GM12801 (cell line): ENCODE measurements at regions not wholly inside any gene's neighbourhood (a gene's known extent, or its start where the extent isn't known, plus 50 kb on each side); places are given as distances from the start of the nearest gene placed in this dataset.

Experiments
- TF ChIP-seq, protein P1 (sequence below): IDR thresholded peaks from one replicate; pipeline ENCODE4 v1.5.1; 2011; ENCODE audit warnings: control low read depth; ENCODE audit not compliant: insufficient read length; ENCODE audit errors: extremely low read depth

DNA sequence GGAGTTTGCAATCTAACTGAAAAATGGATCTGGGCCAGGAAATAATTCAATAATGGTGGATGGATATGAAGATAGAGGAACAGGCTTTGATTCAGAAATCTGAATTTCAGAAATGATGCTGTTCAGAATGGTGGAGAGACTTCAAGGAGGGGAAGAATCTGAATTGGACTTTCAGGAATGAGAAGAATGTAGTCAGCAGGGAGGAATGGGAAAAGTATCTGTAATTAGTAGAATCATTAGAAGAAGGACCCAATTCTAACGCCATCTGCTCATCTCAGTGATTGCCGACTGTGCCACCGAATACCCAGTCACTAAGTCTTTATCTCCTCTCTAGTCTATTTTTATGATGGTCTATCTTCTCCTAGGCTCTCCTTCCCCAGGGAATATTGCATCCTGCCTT lies 363.2 kb downstream of the GALC start:
- TF ChIP-seq, protein P1, sequence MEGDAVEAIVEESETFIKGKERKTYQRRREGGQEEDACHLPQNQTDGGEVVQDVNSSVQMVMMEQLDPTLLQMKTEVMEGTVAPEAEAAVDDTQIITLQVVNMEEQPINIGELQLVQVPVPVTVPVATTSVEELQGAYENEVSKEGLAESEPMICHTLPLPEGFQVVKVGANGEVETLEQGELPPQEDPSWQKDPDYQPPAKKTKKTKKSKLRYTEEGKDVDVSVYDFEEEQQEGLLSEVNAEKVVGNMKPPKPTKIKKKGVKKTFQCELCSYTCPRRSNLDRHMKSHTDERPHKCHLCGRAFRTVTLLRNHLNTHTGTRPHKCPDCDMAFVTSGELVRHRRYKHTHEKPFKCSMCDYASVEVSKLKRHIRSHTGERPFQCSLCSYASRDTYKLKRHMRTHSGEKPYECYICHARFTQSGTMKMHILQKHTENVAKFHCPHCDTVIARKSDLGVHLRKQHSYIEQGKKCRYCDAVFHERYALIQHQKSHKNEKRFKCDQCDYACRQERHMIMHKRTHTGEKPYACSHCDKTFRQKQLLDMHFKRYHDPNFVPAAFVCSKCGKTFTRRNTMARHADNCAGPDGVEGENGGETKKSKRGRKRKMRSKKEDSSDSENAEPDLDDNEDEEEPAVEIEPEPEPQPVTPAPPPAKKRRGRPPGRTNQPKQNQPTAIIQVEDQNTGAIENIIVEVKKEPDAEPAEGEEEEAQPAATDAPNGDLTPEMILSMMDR: no peak

DNA sequence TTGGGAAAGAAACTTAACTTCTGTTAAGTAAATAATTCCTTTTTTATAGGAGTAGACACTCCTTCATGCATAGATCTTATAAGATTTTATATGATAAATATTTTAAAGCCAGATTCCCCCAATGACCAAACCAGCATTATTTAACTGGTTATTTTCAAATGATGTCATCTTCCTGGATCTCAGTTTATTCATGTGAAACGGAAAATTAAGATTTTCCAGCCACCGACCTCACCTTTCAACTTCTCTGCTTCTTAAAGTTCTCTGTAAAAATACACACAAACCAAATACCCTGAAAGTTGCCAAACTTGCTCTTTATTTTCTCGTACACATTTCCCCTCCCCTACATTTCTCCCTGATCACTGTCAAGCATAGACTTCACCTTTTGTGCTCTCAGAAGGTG lies 364.2 kb downstream of the GALC start:
- TF ChIP-seq, protein P1: no peak

DNA sequence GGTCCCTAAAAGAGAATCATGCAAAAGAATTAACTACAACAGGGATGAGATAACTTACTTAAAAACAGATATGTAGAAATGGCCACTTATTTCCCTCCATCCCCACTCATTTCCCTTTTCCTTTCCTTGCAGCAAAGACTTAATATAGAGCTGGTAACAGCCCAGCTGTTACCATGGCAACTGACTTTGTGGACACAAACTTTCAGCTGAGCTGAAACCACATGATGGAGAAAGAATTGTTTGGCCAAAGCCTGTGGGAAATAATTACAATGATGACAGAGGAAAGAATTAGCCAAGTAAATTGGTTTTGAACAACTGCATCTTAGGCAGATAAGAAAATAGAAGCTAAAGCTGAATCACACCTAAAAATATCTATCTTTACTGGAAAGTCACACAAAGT lies 364.9 kb downstream of the GALC start:
- TF ChIP-seq, protein P1: no peak

DNA sequence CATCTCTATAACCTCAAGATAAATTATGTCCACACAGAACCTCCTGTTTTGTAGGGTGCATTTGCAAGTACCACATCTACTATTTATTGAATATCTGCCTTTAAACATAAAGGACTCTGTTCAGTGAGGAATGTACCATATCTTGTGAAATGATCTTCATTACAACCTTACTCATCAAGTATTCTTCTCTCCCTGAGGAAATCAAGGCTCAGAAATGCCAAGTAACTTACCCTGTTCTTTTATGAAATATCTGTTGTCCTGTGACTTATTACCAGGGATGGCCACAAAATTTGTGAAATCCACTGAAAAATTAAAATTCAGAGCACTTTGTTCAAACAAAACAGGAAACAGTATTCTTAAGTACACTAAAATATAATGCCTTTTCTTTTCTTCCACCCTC lies 366.7 kb downstream of the GALC start:
- TF ChIP-seq, protein P1: no peak

DNA sequence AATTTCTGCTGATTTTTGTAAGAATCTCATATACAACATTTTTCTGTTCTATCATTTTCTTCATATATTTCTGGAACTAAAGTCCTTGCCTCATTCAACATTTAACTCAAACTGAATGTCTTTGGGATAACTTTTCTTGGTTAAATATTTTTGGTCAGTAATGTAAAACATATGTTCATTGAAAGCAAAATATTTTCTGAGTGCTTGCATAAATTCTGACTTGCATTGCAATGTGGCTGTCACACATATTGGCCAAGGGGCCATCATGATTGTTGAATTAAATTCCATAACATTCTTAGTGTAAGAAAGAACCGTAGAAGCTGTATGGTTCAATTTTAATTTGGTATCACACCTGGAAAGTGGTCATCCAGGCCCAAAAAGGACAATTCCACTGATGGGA lies 369.4 kb downstream of the GALC start:
- TF ChIP-seq, protein P1: no peak

DNA sequence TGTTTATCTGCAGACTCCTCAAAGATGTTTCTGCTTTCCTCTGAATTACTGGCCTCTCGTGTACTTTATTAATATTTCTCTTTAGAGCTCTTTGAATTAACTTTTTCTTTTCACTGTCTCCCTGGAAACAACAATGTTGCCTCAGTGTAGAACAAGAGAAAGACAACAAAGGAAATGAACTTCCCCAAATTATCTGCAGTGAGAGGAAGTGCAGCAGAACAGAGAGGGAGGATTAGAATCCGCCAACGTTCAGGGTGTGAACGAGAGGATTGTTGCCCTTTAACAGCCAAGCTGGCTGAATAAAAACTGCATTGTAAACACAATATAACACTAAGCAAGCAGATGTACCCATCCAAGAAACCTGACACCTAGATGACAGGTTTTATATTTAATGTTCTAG lies 375.9 kb downstream of the GALC start:
- TF ChIP-seq, protein P1: no peak

DNA sequence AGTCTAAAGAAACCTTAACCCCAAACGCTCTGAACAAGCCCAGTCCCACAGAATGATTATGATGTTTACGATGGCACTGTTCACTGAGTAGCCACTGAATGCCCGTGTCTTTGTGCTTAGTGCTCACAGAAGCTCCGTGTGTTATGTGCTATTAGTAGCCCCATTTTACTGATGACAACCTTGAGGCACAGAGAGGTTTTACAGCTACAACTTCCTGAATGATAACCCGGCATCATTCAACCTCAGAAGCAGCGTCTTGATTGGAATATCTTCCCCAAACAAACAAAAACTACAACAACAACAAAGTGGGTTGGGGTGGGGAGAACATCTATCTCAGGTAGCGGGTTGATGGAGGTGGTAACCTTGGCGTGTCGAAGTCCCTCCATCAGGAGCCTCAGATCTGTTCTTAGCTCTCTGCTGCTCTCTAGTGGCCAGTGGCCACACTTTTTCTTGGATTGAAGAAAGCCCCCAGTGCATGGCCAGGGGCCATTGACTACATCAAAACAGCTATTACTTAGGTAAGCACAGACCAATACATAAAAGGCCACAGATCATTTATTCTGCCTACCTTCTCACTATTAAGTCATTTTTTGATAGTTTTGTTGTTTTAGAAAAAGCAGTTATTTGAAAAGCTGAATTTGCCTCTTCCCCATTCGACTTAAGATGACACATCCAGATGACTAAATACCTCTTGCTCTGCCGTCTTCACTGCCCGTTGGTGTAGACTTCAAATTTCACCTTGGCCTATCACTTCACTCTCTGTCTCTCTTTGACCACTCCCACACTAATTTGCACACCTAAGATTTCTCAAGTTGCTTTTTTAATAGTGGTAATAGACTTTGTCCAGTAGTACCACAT lies 376.9 kb downstream of the GALC start:
- TF ChIP-seq, protein P1: no peak
